ENCODE measurements at regions not wholly inside any gene's neighbourhood (a gene's known extent, or its start where the extent isn't known, plus 50 kb on each side); places are given as distances from the start of the nearest gene placed in this dataset.

GRCh38 chr6:86107985-86108384, 465.3 kb upstream of the SYNCRIP start:
- no peak for ATAC-seq
- TF ChIP-seq SNAI2 (CRISPR knock-in tag; IDR thresholded peaks at IDR 0.05) (no peak), ZFP3 (CRISPR knock-in tag; IDR thresholded peaks at IDR 0.05) (no peak), CREB5 (CRISPR knock-in tag; IDR thresholded peaks at IDR 0.05; ENCODE audit: low read depth) (no peak), CSRNP3 (CRISPR knock-in tag; IDR thresholded peaks at IDR 0.05) (no peak), PPARA (CRISPR knock-in tag; IDR thresholded peaks at IDR 0.05; ENCODE audit: borderline replicate concordance) (no peak), ARNTL (CRISPR knock-in tag; IDR thresholded peaks at IDR 0.05; ENCODE audit: borderline replicate concordance, low read depth) (no peak), OSR1 (CRISPR knock-in tag; IDR thresholded peaks at IDR 0.05) (no peak), RARB (CRISPR knock-in tag; IDR thresholded peaks at IDR 0.05) (no peak), ZNF565 (CRISPR knock-in tag; conservative IDR thresholded peaks at IDR 0.05; ENCODE audit: low read depth) (no peak), TOX (CRISPR knock-in tag; IDR thresholded peaks at IDR 0.05; ENCODE audit: borderline replicate concordance) (no peak), ZFP30 (CRISPR knock-in tag; IDR thresholded peaks at IDR 0.05) (no peak), ZC3H10 (CRISPR knock-in tag; IDR thresholded peaks at IDR 0.05) (no peak), ISL1 (CRISPR knock-in tag; IDR thresholded peaks at IDR 0.05) (no peak), PATZ1 (CRISPR knock-in tag; IDR thresholded peaks at IDR 0.05; ENCODE audit: borderline replicate concordance) (no peak), BACH2 (CRISPR knock-in tag; IDR thresholded peaks at IDR 0.05; ENCODE audit: borderline replicate concordance) (no peak), ESRRG (CRISPR knock-in tag; IDR thresholded peaks at IDR 0.05) (no peak), GLIS3 (CRISPR knock-in tag; IDR thresholded peaks at IDR 0.05) (no peak)

- TF ChIP-seq TSHZ2 (CRISPR knock-in tag; IDR thresholded peaks at IDR 0.05): no peak
- TF ChIP-seq BACH2 (CRISPR knock-in tag; IDR thresholded peaks at IDR 0.05; ENCODE audit: borderline replicate concordance): no peak
- no peak for TF ChIP-seq ARNTL (CRISPR knock-in tag; IDR thresholded peaks at IDR 0.05; ENCODE audit: borderline replicate concordance, low read depth)
Observed at GRCh38 chr6:86087954-86088353, 445.3 kb upstream of the SYNCRIP start.

GRCh38 chr6:86079938-86080337, 437.3 kb upstream of the SYNCRIP start:
- no peak for ATAC-seq
- TF ChIP-seq POU6F1 (CRISPR knock-in tag; IDR thresholded peaks at IDR 0.05; ENCODE audit: borderline replicate concordance, low read depth) (no peak), ARNTL (CRISPR knock-in tag; IDR thresholded peaks at IDR 0.05; ENCODE audit: borderline replicate concordance, low read depth) (no peak)

More at GRCh38 chr6:86087954-86088353, 445.3 kb upstream of the SYNCRIP start:
- ATAC-seq: no peak

GRCh38 chr6:86070151-86070550, 427.5 kb upstream of the SYNCRIP start:
- ATAC-seq: no peak
- TF ChIP-seq ZC3H10 (CRISPR knock-in tag; IDR thresholded peaks at IDR 0.05) (no peak), ZNF565 (CRISPR knock-in tag; conservative IDR thresholded peaks at IDR 0.05; ENCODE audit: low read depth) (no peak), ESRRG (CRISPR knock-in tag; IDR thresholded peaks at IDR 0.05) (no peak), TOX (CRISPR knock-in tag; IDR thresholded peaks at IDR 0.05; ENCODE audit: borderline replicate concordance) (no peak), ISL1 (CRISPR knock-in tag; IDR thresholded peaks at IDR 0.05) (no peak), POU6F1 (CRISPR knock-in tag; IDR thresholded peaks at IDR 0.05; ENCODE audit: borderline replicate concordance, low read depth) (no peak), ZNF70 (CRISPR knock-in tag; IDR thresholded peaks at IDR 0.05) (no peak), TSHZ2 (CRISPR knock-in tag; IDR thresholded peaks at IDR 0.05) (no peak), CREB5 (CRISPR knock-in tag; IDR thresholded peaks at IDR 0.05; ENCODE audit: low read depth) (no peak), BACH2 (CRISPR knock-in tag; IDR thresholded peaks at IDR 0.05; ENCODE audit: borderline replicate concordance) (no peak)

All from SK-N-SH treated with all-trans-retinoic acid at 6 μM for 48 hours (cell line).